Ectodermal cell (in vitro differentiated cells): ENCODE measurements at regions not wholly inside any gene's neighbourhood (a gene's known extent, or its start where the extent isn't known, plus 50 kb on each side); places are given as distances from the start of the nearest gene placed in this dataset.
"Not testable (repeated sequence)": the region's sequence is repeated elsewhere in the genome, so short reads cannot be mapped to it uniquely, and the experiment has no call there.

Source experiments
- H3K27ac ChIP-seq: 2 replicates; pipeline ENCODE4 v1.7.0; 2013; ENCODE audit warnings: mild to moderate bottlenecking, low read depth, low read length; ENCODE audit not compliant: insufficient read depth, poor library complexity, severe bottlenecking
- H3K27me3 ChIP-seq: 2 replicates; pipeline ENCODE4 v1.7.0; 2013; ENCODE audit warnings: mild to moderate bottlenecking, low read length; ENCODE audit not compliant: insufficient read depth, control insufficient read depth, poor library complexity, severe bottlenecking
- H3K36me3 ChIP-seq: one replicate; pipeline ENCODE4 v1.7.0; 2013; ENCODE audit warnings: low read length; ENCODE audit not compliant: control insufficient read depth, insufficient read depth
- H3K4me1 ChIP-seq: one replicate; pipeline ENCODE4 v1.7.0; 2013; ENCODE audit warnings: low read length; ENCODE audit not compliant: control insufficient read depth, insufficient read depth
- H3K4me3 ChIP-seq: 2 replicates; pipeline ENCODE4 v1.7.0; 2013; ENCODE audit warnings: low read depth, low read length, control low read depth; ENCODE audit not compliant: insufficient read depth
- H3K9me3 ChIP-seq: 2 replicates; pipeline ENCODE4 v1.7.0; 2013; ENCODE audit warnings: mild to moderate bottlenecking, low read length, moderate library complexity; ENCODE audit not compliant: control insufficient read depth
- WGBS, 2 experiments: methylation state at CpG; one replicate each; pipeline ENCODE4 v1.1.7; 2013; ENCODE audit warnings: missing lambda C conversion rate in 2 of 2; 5-methylcytosine and 5-hydroxymethylcytosine counted together

DNA sequence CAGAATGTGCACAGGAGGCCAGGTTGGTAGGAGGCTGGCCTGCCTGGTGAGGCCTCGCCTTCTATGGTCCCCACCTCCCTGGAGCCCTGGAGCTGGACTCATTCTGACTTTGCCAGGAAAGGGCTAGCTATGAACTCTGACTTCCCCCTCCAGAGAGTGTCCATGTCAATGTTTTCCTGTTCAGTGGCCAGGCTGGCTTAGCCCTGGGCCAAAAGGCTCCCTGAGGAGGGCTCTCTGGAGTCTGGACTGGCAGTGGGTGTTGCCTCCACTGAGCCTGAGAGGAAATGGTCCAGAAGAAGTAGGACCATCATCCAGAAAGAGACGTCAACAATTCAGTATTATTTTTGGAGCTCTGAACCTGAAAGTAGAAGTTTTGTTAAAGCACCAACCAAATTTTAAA lies 178.7 kb downstream of the CHIC2 start:
- Histone ChIP-seq H3K4me1 (peaks cover 3% of the 10 kb centered on the region), H3K27ac (no peak overlapping the region), H3K4me3 (no peak overlapping the region), H3K9me3 (no peaks in the 10 kb centered on the region), H3K27me3 (no peaks in the 10 kb centered on the region), H3K36me3 (no peaks in the 10 kb centered on the region)
- 87 to 88% methylated on average over 1 to 2 of the region's 2 CpGs for WGBS, 2 experiments

DNA sequence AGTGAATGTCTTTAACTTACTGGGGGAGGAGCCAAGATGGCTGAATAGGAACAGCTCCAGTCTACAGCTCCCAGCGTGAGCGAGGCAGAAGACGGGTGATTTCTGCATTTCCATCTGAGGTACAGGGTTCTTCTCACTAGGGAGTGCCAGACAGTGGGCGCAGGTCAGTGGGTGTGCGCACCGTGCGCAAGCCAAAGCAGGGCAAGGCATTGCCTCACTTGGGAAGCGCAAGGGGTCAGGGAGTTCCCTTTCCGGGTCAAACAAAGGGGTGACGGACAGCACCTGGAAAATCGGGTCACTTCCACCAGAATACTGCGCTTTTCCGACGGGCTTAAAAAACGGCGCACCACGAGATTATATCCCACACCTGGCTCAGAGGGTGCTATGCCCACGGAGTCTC lies 187.3 kb downstream of the CHIC2 start:
- H3K27me3 ChIP-seq, H3K36me3 ChIP-seq, H3K4me3 ChIP-seq, H3K27ac ChIP-seq, H3K9me3 ChIP-seq, H3K4me1 ChIP-seq: not testable (repeated sequence)
- 79 to 88% methylated on average over 7 to 16 of the region's 18 CpGs for WGBS, 2 experiments

DNA sequence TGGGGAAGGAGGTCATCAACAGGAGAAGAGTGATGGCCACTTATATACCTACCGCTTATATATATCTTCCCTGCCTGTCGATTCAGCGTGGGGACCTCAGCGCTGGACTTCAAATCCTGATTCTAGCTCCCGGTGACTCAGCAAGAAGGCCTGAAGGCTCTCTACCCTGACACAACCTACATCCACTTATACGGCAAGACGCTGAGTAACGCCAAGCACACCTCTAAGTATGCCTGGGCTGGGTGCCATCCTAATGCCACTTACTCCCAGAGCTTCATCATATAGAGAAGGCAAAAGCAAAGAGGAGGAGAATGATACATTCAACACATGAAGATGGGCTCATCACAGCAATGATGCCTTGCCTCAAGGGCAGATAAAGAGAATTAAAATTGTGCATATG lies 198.3 kb downstream of the CHIC2 start:
- WGBS, 2 experiments = 94 to 97% methylated on average over 8 of the region's 8 CpGs
- Histone ChIP-seq H3K27ac (no peak overlapping the region), H3K27me3 (no peaks in the 10 kb centered on the region), H3K36me3 (no peaks in the 10 kb centered on the region), H3K4me3 (no peak overlapping the region), H3K4me1 (peaks cover 9% of the 10 kb centered on the region), H3K9me3 (no peaks in the 10 kb centered on the region)

DNA sequence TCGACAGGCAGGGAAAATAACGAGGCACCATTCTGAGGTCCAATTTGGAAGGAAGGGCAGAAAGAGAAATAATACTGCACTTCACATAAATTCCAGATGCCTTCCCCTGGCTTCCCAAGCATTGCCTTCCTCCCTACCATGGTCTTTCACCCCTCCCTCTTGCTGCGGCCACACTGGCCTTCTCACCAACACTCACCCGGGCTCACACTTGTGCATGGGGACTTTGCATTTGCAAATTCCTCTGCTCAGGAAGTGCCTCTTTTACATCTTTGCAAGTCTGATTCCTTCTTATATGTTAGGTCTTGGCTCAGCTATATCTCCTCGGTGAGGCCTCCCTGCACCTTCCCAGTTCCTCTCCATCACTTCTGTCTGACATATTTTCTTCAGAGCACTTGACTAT lies 199.4 kb downstream of the CHIC2 start:
- Histone ChIP-seq H3K27ac (no peak overlapping the region), H3K4me1 (peaks cover 9% of the 10 kb centered on the region), H3K36me3 (no peaks in the 10 kb centered on the region), H3K4me3 (no peak overlapping the region), H3K9me3 (no peaks in the 10 kb centered on the region), H3K27me3 (no peaks in the 10 kb centered on the region)
- WGBS, 2 experiments = 83 to 85% methylated on average over 5 of the region's 5 CpGs

DNA sequence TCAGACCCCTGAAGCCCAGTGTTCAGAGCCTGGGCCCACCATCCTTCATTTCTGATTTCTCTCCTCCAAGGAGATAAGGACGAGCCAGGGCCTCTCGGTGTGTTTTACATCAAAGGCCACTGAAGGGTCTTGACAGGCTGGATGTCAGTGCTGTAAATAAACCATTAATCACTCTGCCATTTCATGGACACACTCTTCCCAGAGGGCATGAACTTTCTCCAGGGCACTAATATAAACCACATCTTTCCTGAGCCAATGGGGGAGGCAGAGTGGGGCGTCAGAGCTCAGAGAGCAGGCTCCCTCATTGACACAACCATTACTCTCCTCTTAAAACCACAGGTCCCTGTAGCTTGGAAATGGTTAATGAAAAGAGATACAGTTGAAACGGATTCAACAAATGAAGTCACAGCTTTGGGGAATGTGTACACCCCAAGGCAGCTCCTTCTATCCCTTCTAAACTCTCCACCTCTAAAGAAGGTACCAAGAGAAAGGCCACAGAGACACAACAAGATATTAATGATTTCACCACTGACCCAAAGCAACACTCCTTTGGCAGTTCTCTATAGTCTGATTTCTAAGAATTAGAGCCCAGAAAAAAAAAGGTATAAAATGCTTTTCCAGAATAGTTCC lies 200.6 kb downstream of the CHIC2 start:
- H3K4me1 ChIP-seq = peaks cover 9% of the 10 kb centered on the region
- H3K36me3 ChIP-seq = no peaks in the 10 kb centered on the region
- no peak overlapping the region for H3K4me3 ChIP-seq
- H3K27ac ChIP-seq = no peak overlapping the region
- WGBS, 2 experiments = 85 to 88% methylated on average over 4 of the region's 4 CpGs
- H3K9me3 ChIP-seq = no peaks in the 10 kb centered on the region
- H3K27me3 ChIP-seq = no peaks in the 10 kb centered on the region

DNA sequence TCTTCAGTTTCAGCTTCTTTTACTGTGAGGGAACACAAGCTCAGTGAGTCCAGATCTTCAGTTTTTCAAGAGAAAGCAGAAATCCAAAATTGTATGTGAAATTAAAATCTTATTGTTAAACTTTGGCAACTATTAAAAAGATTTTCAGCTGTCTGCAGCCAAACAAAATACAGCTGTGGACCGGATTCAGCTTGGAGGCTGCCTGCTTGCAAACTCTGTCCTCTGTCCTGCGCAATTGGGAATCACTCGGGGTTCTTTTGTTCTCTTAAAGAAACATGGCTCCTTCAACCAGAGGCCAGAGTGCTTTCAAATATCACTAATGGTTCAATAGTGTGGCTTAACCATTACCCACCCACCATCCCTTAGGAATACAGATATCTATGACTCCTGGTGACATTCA lies 201.2 kb downstream of the CHIC2 start:
- peaks cover 9% of the 10 kb centered on the region for H3K4me1 ChIP-seq
- 84 to 87% methylated on average over 3 of the region's 3 CpGs for WGBS, 2 experiments
- H3K36me3 ChIP-seq = no peaks in the 10 kb centered on the region
- H3K27me3 ChIP-seq = no peaks in the 10 kb centered on the region
- no peak overlapping the region for H3K4me3 ChIP-seq
- no peak overlapping the region for H3K27ac ChIP-seq
- H3K9me3 ChIP-seq = no peaks in the 10 kb centered on the region

DNA sequence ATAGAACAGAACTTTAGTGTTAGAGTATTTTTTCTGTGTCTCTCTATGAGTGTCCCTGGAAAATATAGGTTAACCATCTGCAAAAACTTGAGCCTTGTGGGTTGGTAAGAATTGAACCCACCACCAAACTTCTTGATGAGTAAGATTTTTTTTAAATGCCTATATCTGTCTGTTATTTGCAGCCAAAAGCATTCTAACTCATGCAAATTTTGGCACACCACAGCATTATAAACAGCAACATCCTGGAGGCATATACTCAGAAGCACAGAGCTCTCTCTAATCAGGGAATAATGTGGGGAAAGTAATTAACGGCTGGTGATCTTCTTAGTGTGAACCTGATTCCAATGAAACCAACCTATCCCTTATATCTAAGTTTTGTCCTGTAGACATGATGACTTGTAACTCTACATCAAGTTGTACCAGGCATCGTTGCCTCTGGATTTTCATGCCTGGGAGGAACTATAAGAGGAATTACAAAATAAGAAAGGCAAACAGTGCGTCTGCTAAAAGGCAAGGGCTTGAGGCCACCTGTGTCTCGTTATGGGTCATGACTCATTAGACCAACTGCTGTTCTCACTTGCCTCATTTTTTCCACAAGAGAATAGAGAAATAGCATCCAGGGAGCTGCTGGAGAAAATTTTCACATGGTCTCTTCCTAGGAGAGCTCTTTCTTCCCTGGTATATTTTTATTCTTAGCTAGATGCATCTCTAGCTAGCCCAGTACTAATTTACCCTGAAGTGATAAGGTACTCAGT lies 202.4 kb downstream of the CHIC2 start:
- 85 to 87% methylated on average over 3 to 4 of the region's 4 CpGs for WGBS, 2 experiments
- peaks cover 9% of the 10 kb centered on the region for H3K4me1 ChIP-seq
- H3K36me3 ChIP-seq = no peaks in the 10 kb centered on the region
- no peaks in the 10 kb centered on the region for H3K9me3 ChIP-seq
- H3K4me3 ChIP-seq = no peak overlapping the region
- H3K27me3 ChIP-seq = no peaks in the 10 kb centered on the region
- no peak overlapping the region for H3K27ac ChIP-seq

DNA sequence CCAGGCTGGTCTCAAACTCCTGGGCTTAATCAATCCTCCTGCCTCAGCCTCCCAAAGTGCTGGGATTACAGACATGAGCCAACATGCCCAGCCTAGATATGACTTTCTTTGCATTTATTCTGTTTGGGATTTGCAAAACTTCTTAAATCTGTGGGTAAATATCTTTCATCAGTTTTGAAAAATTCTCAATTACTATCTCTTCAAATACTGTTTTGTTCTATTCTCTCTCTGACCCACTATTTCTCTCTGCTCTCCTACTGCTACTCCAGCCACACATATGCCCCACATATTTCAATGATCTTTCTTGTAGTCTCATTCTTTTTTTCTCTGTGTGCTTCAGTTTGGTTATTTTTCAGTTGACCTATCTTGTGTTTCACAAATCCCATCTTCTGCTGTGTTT lies 205.1 kb downstream of the CHIC2 start:
- H3K27ac ChIP-seq = no peak overlapping the region
- no peaks in the 10 kb centered on the region for H3K9me3 ChIP-seq
- no peaks in the 10 kb centered on the region for H3K27me3 ChIP-seq
- H3K4me1 ChIP-seq = peaks cover 9% of the 10 kb centered on the region
- no peak overlapping the region for H3K4me3 ChIP-seq
- no peaks in the 10 kb centered on the region for H3K36me3 ChIP-seq

DNA sequence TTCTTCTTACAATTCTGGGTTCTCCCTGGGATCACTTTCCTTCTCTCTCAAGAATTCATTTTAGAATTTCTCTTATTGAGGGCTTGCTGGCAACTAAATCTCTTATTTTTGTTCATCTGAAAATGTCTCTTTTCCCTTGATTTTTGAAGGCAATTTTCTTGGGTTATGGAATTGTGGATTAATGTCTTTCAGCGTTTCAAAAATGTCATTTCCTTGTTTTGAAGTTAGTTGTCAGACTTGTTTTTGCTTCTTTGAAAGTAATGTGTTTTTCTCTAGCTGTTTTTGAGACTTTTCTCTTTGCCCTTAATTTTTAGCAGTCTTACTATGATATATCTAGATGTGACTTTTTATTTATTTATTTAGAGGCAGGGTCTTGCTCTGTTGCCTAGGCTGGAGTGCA lies 205.7 kb downstream of the CHIC2 start:
- no peak overlapping the region for H3K4me3 ChIP-seq
- no peak overlapping the region for H3K27ac ChIP-seq
- H3K9me3 ChIP-seq = no peaks in the 10 kb centered on the region
- H3K36me3 ChIP-seq = no peaks in the 10 kb centered on the region
- 85 to 95% methylated on average over 1 of the region's 1 CpG for WGBS, 2 experiments
- peaks cover 9% of the 10 kb centered on the region for H3K4me1 ChIP-seq
- H3K27me3 ChIP-seq = no peaks in the 10 kb centered on the region

DNA sequence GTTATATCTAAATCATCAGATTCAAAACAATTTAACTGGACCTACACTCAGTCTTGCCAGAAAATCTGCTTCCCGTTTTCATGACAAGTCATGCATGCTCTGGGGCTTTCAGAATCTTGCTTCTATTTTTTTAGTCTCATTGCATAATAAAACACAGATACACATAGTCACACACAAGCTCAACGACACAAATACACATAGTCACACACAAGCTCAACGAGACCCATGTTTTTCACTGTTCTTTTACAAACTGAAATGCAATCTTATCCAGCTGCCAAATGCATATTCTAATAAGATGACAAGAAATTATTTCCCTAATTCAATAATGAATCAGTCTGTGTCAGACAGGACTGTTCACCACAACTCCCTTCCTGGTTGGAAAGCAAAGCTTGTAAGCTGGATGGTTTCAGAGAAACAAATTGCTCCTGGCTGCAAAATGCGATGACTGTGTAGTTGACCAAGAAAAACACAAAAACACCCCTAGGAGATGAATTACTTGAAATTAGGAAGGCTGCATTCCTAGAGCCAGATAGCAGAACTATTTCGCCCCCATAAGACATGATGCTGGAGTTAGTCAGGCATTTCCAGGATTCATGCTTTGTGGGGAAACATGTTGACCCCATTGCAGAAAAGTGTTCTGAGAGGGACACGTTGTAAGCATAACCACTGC lies 208.7 kb downstream of the CHIC2 start:
- no peaks in the 10 kb centered on the region for H3K36me3 ChIP-seq
- H3K27me3 ChIP-seq = no peaks in the 10 kb centered on the region
- no peaks in the 10 kb centered on the region for H3K4me1 ChIP-seq
- H3K9me3 ChIP-seq = no peaks in the 10 kb centered on the region
- no peak overlapping the region for H3K27ac ChIP-seq
- 87 to 92% methylated on average over 6 of the region's 6 CpGs for WGBS, 2 experiments
- no peak overlapping the region for H3K4me3 ChIP-seq
